ENCODE measurements at regions not wholly inside any gene's neighbourhood (a gene's known extent, or its start where the extent isn't known, plus 50 kb on each side); places are given as distances from the start of the nearest gene placed in this dataset.
"Not testable (repeated sequence)": the region's sequence is repeated elsewhere in the genome, so short reads cannot be mapped to it uniquely, and the experiment has no call there.

GRCh38 chr6:92219987-92220386 is 1199.4 kb downstream of the EPHA7 start:
- not testable (repeated sequence) for TF ChIP-seq CTCF, POLR2A (IDR thresholded peaks at IDR 0.05)

Data from thyroid gland (tissue), 4 donors.